A673 (cell line): ENCODE measurements at regions not wholly inside any gene's neighbourhood (a gene's known extent, or its start where the extent isn't known, plus 50 kb on each side); places are given as distances from the start of the nearest gene placed in this dataset.
A peak's percentile ranks its signal among the peaks of the same experiment; 100 is the strongest.

Experiments used
- BruUV-seq: library from RNA; stranded (reverse); fragments of 400-500 nt; replicated peaks from 2 replicates; lab custom pipeline; 2021; lab: Mats Ljungman, UMichigan
- CTCF ChIA-PET: fragments of 300-600 bp; sonication (Branson Sonifier 250); formaldehyde crosslinking; loops from one replicate; lab custom pipeline; 2022; ENCODE audit warnings: antibody characterized with exemption; lab: Charles Lee
- POLR2A ChIA-PET: fragments of 300-600 bp; sonication (Branson Sonifier 250); formaldehyde crosslinking; loops from one replicate; lab custom pipeline; 2022; ENCODE audit warnings: antibody characterized with exemption; ENCODE audit not compliant: low non-redundant PET; lab: Charles Lee
- DNase-seq: peaks from one replicate; pipeline ENCODE4 v3.0.0-alpha.2; 2015; ENCODE audit warnings: low spot score
- H3K27ac ChIP-seq: fragments of 200-600 bp; sonication (generic); 2 replicates; pipeline ENCODE4 v1.5.1; 2016; ENCODE audit warnings: mixed run types, low read depth, mild to moderate bottlenecking, mixed read lengths, antibody characterized with exemption, low read length; ENCODE audit not compliant: poor library complexity, severe bottlenecking
- H3K27me3 ChIP-seq: fragments of 200-600 bp; sonication (generic); replicated peaks from 2 replicates; pipeline ENCODE4 v1.6.1; 2017; ENCODE audit warnings: mixed run types, low read depth, mild to moderate bottlenecking, mixed read lengths, antibody characterized with exemption, low read length; ENCODE audit not compliant: insufficient read depth, poor library complexity
- H3K36me3 ChIP-seq: fragments of 200-600 bp; sonication (generic); 2 replicates; pipeline ENCODE4 v1.6.1; 2016; ENCODE audit warnings: mixed run types, mild to moderate bottlenecking, mixed read lengths, antibody characterized with exemption, low read length; ENCODE audit not compliant: insufficient read depth, poor library complexity, severe bottlenecking
- H3K4me1 ChIP-seq: fragments of 200-600 bp; sonication (generic); 2 replicates; pipeline ENCODE4 v1.6.1; 2017; ENCODE audit warnings: mixed run types, mild to moderate bottlenecking, mixed read lengths, antibody characterized with exemption, low read length; ENCODE audit not compliant: insufficient read depth, poor library complexity, severe bottlenecking
- H3K4me3 ChIP-seq: fragments of 200-600 bp; sonication (generic); 2 replicates; pipeline ENCODE4 v1.5.1; 2016; ENCODE audit warnings: low read depth, mixed run types, mild to moderate bottlenecking, mixed read lengths, low read length; ENCODE audit not compliant: poor library complexity, severe bottlenecking
- H3K9me3 ChIP-seq: fragments of 200-600 bp; sonication (generic); 2 replicates; pipeline ENCODE4 v1.6.1; 2016; ENCODE audit warnings: mixed run types, low read depth, mild to moderate bottlenecking, mixed read lengths, antibody characterized with exemption, low read length; ENCODE audit not compliant: poor library complexity, severe bottlenecking
- CTCF ChIP-seq: fragments of 300-800, 200-600 bp; sonication (generic); conservative IDR thresholded peaks from 2 replicates; pipeline ENCODE4 v1.5.1; 2017; ENCODE audit warnings: low read depth, mild to moderate bottlenecking, antibody characterized with exemption, low read length, moderate library complexity, mixed read lengths
- EZH2 ChIP-seq: fragments of 200-600 bp; sonication (generic); IDR thresholded peaks from 2 replicates; pipeline ENCODE4 v1.6.1; 2017; ENCODE audit warnings: borderline replicate concordance, low read depth, mild to moderate bottlenecking, mixed read lengths, antibody characterized with exemption, low read length; ENCODE audit not compliant: poor library complexity, severe bottlenecking
- intact Hi-C: fragments of 100-400 bp; cut with micrococcal nuclease; formaldehyde crosslinking; loops from one replicate; pipeline ENCODE4 v1.10.0; 2022; ENCODE audit not compliant: unreplicated experiment

DNA sequence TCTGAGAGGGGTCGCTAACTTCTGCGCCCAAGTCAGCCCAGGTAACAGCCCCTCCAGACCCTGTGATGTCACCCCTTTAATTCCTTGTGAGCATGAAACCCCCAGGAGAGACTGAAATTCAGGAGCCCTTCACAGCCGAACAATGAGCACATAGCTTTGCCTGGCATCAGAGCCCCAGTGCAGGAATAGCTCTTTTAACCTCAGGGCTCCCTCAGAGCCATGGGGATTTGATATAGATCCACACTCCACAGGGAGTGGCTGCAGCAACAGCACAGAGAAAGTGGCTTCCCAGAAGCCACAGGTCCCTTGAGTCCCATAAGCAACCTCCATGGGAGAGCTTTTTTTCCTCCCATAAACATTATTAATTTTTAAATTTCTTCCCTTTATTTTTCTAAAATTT, 150.0 kb upstream of the MARCKS start:
- Histone ChIP-seq H3K4me1 (no peaks in the 10 kb centered on the region), H3K9me3 (no peaks in the 10 kb centered on the region), H3K36me3 (no peaks in the 10 kb centered on the region), H3K27me3 (no peaks in the 10 kb centered on the region), H3K4me3 (no peak overlapping the region), H3K27ac (no peak overlapping the region)
- DNase-seq = peak; percentile 14
- no TSS peak for BruUV-seq
- no peak for TF ChIP-seq EZH2
- TF ChIP-seq CTCF = no peak
- ChIA-PET CTCF (no interaction called here), POLR2A (no interaction called here)
- intact Hi-C loops = no loop called here

DNA sequence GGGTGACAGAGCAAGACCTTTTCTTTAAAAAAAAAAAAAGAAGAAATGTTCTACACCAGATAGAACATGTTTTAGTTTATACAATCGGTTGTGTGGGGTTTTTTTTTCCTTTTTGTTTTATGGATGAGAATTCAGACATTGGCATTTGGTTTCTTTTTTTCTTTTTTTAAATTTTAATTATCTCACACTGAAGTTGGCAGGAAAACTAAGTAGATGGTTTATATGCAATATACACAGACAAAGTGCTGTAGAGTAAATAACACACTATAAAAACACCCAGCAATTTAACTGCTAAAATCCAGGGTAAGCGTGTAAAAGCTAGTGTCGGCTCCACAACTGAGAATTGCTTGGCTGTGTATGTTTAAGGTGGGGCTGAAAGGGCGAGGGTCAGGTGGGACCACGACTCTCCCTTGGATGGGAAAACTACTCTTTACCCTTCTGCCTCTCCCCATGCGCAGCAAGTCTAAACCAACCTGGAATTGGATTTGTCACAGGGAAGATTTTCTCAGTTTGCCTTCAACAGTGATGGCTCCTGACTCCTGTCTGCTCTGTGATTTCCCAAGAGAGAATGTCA, 147.1 kb upstream of the MARCKS start:
- ChIA-PET POLR2A (no interaction called here), CTCF (no interaction called here)
- Histone ChIP-seq H3K4me1 (no peaks in the 10 kb centered on the region), H3K27me3 (no peaks in the 10 kb centered on the region), H3K36me3 (no peaks in the 10 kb centered on the region), H3K9me3 (no peaks in the 10 kb centered on the region), H3K4me3 (no peak overlapping the region), H3K27ac (no peak overlapping the region)
- BruUV-seq = no TSS peak
- intact Hi-C loops = no loop called here
- TF ChIP-seq EZH2 (no peak), CTCF (no peak)
- no peak for DNase-seq

- H3K27me3 ChIP-seq = no peaks in the 10 kb centered on the region
- no peak for TF ChIP-seq EZH2
- TF ChIP-seq CTCF = no peak
- intact Hi-C loops = no loop called here
- no peaks in the 10 kb centered on the region for H3K4me1 ChIP-seq
- ChIA-PET CTCF (no interaction called here), POLR2A (no interaction called here)
- no peaks in the 10 kb centered on the region for H3K36me3 ChIP-seq
- BruUV-seq = no TSS peak
- no peak overlapping the region for H3K4me3 ChIP-seq
- H3K9me3 ChIP-seq = no peaks in the 10 kb centered on the region
- DNase-seq = no peak
- H3K27ac ChIP-seq = no peak overlapping the region
These were observed 143.5 kb upstream of the MARCKS start for GRCh38 chr6:113713665-113714064.
